GM19324 (cell line): ENCODE measurements at regions not wholly inside any gene's neighbourhood (a gene's known extent, or its start where the extent isn't known, plus 50 kb on each side); places are given as distances from the start of the nearest gene placed in this dataset.

Experiments
- ATAC-seq: cut with Tn5 transposase; IDR thresholded peaks from one replicate; pipeline ENCODE4 v1.9.1; 2021; ENCODE audit warnings: mild to moderate bottlenecking, moderate library complexity; ENCODE audit not compliant: unreplicated experiment, low FRiP score

DNA sequence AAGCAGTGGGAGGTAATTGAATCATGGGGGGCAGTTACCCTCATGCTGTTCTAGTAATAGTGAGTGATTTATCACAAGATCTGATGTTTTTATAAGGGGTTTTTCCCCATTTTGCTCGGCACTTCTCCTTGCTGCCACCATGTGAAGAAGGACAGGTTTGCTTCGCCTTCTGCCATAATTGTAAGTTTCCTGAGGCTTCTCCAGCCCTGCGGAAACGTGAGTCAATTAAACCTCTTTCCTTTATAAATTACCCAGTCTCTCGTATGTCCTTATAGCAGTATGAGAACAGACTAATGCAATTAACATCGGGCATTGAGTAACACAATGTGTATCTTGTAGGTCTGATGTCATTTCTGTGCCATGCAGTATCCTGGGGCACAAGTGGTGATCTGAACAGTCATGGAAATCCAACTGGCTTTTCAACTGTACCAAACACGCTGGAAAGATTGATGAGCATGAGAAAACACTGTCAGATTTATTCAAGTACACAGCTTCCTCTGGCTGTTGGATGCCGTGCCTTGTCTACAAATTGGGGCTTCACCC is 208.6 kb upstream of the KIAA1217 start:
- ATAC-seq: no peak

DNA sequence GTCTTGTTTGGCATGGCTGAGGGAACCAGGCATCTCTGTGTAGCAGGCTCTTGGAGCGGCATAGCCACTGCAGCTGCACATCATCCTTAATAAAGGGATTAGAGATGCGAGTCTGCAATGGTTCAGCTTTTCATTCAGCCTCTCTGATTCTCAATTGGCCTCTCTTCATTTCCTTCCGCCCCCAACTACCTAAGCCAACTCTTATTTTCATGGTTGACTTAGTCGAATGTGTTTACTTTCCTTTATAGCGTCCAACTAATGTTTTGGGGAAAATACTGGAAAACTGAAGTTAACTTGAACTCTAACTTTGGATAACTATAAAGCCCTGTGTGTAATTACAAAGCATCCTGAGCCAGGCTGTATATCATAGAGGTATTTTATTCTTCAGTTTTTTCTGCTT is 202.2 kb upstream of the KIAA1217 start:
- ATAC-seq: no peak

DNA sequence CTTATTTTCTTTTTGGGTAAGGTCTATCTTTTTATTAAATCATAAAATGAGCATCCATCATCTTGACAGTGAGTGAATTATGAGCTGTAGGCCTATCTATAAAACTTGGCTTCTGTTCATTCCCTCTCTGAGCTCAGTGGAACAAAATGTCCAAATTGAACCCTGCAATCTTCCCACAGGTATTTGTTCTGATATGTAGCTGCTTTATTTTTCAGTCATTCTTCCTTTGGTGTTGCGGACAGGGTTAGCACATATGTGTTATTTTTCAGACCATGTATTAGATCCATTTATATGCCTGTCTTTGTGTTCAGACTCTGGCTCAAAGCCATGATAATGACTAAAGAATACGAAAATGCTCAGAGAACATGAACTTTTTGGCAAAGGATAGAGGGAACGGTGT is 201.6 kb upstream of the KIAA1217 start:
- no peak for ATAC-seq

DNA sequence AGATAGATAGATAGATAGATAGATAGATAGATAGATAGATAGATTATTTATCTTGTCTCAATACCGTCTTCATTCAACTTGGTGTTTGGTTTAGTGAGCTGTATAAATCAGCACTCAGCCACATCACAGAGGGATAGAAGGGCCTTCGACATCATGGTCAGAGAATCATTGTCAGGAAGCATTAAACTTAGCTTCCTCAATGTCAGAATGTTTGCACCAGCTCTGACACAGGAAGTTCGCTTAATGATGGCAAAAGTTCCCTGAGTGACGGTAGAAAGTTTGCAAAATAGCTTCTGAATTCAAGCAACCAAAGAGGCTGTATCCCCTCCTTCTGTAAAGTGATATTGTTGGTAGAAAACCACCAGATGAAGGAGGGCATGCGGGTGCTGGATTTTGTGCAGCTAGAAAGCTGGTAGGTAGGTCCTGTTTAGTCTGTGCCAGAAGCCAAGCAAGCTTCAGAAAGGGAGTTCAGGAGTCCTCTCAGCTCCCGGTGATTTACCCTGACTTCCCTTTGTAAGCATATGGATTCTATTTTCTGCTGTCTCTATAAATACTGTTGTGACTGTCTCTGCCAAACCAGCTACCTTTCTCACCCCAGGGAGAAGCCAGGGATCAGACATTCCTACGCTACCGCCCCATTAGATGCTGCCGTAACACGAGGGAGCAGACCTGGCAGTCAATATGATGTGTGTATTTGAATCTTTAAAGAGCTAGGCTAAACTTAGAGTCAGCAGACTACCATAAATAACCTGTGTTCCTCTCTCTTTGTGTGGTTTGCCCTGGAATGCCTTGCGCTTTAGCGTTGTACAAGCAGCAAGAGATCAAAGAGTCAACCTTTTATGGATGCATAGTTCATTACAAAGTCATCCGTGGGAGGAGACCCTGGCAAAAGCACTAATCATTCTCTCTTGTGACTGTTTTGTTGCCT is 200.5 kb upstream of the KIAA1217 start:
- no peak for ATAC-seq

DNA sequence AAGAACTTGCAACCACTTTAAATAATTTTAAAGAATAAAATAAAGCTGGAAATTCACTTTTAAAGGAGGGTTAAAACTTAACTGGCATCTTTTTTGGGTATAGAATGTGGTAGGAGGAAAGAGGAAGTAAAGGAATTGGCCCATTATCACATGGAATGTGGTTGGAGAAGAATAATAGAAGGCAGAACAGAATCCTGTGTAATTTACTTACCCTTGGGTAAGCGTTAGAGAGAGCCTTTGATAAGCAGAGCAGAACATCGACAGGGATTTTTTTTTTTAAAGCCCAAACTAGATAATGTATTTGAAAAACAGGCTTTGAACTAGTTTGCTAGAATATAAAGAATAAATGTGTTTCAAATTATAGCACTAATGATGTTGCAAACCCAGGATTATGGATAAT is 199.8 kb upstream of the KIAA1217 start:
- no peak for ATAC-seq

DNA sequence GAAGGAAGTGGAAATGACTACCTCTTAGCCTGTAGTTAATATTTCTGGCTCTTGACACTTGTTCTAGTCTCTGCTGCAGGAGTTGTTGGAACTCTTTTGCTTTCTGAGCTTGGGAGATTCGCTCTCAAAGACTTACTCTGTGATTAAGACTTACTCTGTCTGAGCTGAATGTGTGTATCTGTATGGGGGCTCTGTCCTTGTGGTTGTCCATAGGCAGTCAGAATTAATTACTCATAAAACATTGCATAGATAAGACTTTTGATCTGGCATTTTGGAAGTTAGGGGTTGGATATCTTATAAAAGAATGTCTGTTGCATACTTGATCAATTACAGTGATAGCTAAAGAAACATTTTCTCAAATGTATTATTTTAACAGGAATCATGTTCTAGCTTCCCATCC is 199.2 kb upstream of the KIAA1217 start:
- no peak for ATAC-seq

DNA sequence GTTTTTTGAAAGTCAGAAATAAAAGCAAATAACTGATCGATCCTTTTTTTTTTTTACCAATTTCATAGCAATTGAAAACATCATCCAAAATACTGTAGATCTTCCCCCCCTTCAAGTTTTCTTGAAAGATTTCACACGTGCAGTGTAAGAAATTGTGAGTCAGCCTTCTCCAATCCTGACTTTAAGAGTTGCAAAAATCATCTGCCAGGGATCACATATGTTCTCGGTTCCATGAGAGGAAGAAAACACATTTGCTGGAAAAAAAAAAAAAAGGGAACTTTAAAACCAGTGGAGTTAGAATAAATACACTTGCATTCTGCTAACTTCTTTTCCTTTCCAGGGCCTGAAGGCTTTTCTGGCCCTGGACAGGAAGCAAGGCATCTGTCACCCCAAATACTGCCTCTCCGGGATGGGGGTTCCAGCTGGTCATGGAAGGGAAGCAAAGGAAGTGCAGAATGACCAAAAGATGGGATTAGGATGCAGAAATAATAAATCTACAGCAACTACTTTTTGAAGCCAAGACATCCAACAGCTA is 198.4 kb upstream of the KIAA1217 start:
- no peak for ATAC-seq

DNA sequence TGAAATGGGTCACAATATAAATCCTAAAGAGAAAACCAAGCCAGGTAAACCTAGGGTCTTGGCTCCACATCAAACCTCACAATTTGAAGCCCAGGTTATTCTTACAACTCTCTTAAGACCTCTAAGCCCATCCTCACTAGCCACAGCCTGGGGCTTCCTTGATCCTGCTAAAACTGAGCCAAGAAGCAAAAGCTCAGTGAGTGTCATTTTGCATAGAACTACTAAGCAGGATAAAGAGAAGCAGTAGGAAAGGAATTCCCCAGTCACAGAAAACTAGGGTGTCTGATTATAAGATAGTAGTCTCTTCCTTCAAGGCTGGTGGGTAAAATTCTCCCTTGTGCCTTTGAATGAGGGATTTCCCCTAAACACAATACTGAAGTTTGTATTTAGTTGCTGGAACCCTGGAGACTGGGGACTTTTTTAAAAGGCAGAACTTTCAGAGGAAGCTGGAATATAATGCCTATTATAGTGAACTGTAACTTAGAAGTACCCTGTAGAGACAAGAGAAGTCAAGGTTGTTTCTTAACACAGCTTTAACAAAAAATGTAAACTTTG is 196.6 kb upstream of the KIAA1217 start:
- ATAC-seq: no peak

DNA sequence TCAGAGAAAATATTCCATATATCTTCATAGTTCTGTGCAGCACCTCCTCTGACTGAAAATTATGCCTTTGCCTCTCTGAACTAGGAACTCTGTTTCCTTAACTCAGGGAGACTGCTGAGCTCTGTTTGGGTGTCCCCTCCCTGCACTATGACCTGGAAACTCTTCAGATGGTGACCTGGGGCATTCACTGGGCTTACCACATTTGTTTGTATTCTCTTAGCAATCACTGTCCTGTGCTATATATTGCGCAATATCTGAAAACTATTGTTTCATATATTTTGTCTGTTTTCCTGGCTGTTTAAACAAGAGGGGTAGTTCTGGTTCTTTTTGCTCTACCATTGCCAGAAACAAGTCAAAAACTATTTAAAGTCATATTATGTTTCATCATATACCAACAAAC is 181.8 kb upstream of the KIAA1217 start:
- ATAC-seq: no peak

DNA sequence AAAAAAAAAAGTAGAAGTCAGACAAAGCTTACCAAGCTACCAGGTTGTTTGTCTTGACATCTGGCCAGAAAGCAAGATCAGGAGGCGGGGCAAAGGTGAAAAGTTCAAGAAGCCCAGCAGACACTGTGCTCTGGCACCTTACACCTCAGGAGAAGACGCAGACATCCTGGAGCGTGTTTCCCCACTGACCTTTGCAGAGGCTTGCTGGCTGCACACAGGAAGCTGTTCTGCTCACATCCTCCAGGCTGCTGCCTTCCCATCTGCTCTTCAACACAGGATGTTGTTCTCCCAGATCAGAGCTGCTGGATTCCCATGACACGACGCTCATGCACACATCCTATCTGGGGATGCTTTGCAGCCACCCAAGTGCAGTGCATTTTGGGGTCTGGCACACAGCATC is 174.4 kb upstream of the KIAA1217 start:
- no peak for ATAC-seq

DNA sequence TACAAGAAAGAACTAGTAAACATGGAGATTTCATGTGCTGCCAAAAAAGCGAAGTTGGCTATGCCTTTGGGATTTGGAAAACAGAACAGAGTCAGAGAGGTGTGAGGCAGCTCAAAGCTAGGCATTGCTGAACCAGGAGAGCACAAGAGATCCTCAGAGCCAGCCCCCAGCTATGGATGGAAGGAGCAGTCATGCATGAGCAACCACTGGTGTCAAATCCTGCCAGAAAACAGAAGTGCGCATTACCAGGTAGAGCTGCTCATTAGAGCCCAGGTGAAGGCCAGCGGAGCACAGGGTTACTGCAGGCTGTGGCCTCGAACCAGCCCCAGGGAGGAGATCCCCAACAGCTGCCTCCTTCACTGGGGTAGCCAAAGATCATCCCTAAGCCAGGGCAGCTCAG is 173.2 kb upstream of the KIAA1217 start:
- no peak for ATAC-seq

DNA sequence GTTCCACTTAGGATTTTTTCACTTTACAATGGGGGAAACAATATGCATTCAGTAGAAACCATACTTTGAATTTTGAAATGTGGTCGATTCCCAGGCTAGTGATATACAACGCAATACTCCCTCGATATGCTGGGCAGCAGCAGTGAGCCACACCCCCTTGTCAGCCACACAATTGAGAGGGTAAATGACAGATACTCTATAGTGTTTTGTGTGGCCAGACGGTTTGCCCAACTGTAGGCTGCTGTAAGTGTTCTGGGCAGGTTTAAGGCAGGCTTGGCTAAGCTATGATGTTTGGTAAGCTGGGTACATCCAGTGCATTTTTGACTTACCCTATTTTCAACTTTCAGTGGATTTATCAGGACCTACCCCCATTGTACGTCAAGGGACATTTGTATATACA is 169.6 kb upstream of the KIAA1217 start:
- ATAC-seq: no peak

DNA sequence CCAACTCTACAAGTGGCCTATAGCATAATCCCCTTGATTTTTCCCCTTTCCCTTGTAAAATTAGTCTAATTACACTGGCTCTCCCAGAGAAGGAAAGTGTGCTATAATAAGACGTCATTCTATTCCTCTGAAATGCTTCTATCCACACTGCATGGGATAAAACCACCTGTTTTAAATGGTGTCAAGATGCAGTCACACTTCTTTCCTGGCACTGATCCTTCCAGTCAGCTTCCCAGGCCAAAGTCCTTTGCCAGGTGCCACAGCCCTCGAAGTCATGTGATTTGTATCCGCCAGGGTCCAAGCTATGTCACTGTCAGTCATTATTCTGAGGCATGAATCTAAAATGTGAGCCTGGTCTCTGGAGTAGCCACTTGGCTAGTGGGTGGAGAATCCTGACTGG is 169.0 kb upstream of the KIAA1217 start:
- ATAC-seq: no peak

DNA sequence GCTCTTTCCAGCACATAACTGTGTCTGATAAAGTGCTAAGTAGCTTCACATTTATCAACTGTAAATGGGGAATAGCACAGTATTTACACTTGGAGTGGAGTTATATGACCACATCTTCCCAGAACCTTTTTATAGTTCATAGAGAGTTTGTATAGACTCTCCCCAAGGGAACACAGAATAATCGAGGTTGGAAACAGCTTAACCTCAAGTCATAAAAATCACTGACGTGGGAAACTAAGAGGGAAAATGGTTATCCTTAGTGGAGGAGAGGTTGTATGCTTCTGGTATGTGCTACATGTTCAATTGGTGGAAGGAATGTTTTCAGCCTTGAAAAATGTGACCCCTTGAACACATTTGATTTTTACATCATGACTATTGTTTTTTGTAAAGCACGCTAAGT is 167.9 kb upstream of the KIAA1217 start:
- no peak for ATAC-seq

DNA sequence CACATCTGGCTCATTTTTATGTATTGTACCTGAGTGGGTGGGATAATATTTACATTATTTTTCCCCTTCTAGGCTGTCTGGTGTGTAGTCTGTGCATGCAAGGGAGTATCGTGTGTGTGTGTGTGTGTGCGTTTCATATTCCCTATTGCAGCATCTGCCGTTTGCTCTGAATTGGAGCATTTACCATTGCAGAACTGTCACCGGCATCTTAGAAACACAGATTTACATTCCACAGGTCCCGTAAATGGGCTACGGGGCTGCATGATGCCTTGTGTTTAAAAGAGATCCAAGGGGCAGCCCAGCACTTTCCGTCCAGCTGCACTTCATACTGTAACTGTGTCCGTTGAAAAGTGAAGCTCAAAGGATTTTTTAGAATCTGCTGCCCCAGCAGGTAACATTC is 167.1 kb upstream of the KIAA1217 start:
- ATAC-seq: no peak

DNA sequence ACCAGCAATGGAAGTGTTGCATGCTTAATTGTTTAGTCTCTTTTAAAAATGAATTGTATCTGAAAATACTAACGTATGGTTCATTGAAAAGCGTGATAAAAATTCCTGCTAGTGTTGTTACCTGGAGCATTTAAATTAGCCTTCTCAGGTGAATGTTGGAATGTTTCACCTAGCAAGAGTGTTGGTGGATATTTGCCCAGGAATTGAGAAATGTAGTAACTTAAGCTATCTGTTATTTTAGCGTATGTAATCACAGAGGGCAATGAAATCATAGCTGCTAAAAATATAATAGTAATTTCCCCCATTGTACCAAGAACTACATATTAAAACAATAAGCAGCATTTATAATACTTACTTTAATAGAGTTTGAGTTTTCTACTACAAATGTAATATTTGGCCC is 166.1 kb upstream of the KIAA1217 start:
- ATAC-seq: no peak

DNA sequence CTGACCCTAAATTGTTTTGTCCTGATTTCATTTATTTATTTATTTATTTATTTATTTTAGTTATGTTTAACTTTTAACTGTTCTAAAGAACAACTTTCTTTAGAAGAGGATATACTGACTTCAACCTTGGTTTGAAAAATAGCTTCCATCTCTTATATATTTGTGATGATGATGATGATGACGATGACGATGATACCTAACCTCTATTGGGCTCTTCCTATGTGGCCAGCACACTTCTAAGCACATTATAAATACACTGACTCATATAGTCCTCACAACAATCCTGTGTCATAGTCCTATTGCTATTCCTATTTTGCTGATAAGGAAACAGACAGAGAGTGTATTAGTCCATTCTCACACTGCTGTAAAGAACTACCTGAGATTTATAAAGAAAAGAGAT is 162.9 kb upstream of the KIAA1217 start:
- no peak for ATAC-seq

DNA sequence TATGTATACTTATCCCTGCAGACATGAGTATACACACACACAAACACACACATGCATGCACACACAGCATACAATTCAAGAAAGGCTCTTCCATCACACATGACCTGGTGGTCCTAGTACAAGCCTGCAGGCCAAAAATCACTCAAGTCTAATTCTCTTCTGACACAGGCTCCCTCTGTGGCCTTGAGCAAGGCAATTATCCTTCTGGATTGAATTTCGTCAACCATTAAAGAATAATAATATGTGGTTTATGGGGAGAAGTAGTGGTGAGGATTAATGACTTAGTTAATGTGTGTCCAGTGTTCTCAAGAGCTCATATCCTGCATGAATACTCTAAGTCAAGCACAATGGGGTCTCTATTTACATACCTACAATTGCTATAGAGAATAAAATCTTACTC is 161.8 kb upstream of the KIAA1217 start:
- no peak for ATAC-seq

DNA sequence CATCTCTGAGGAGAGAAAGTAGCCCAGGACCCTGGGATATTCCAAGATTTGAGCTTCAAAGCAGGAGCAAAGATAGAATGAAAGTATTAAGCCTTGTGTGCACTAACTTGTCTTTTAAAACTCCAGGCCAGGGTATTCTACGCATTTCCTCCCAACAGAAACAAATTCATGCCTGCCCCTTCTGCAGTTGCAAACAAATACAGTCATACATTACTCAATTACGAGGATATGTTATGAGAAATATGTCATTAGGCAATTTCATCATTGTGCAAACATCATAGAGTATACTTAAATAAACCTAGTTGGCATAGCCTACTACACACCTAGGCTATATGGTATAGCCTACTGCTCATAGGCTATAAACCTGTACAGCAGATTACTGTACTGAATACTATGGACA is 154.5 kb upstream of the KIAA1217 start:
- ATAC-seq: no peak

DNA sequence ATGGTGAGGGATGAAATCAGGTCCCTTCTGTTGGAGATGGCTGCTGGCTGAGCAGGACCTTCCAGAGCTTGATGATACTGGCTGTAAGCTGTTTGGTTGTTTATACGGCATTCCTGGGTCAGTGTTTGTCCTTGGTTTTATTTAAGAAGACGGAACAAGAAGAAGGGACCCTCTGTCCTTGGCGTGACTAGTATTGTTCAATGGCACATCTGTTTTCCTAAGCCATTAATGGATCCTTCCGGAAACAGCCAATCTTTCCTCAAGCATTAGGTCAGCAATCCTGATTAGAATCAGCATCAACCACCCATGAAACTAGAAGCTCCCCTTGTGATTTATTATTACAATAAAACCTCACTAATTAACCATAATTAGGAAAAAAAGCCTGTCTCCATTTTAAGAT is 128.7 kb upstream of the KIAA1217 start:
- ATAC-seq: no peak

DNA sequence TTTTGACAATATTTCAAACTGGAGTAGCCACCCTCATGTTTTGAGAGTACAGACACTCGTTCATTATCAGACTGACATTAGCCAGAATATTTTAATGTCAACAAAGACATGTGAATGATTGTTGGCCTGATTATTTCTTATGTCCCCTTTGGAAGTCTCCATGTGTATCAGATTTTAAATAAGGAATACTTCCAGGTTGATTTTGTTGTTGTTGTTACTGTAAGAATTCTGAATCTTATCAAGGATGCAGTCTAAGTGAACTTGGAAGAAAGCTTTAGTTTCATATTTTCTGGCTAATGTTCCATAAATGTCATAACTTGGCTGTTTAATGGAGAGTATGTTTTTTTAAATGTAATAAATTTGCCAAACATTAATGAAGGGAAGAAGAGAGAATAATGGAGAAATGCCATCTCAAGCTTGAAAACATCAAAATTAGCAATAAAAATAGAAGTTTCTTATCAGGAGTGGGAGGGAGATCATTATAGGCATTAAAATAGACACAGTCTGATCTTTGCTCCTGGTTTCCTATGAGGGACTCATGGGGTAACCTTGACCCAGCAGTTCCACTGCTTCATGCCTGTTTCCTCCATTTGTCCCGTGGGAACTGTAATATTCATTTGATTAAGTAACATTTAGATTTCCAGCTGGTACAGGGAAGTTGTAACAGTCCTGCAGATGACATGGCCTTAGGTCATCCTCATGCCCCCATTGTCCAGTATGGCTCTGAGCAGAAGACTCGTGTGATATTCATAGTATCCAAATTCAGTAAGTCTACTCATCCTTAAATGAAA is 122.4 kb upstream of the KIAA1217 start:
- ATAC-seq: no peak
